ENCODE measurements at regions not wholly inside any gene's neighbourhood (a gene's known extent, or its start where the extent isn't known, plus 50 kb on each side); places are given as distances from the start of the nearest gene placed in this dataset.
A peak's percentile ranks its signal among the peaks of the same experiment; 100 is the strongest.
"Not testable (repeated sequence)": the region's sequence is repeated elsewhere in the genome, so short reads cannot be mapped to it uniquely, and the experiment has no call there.

DNA sequence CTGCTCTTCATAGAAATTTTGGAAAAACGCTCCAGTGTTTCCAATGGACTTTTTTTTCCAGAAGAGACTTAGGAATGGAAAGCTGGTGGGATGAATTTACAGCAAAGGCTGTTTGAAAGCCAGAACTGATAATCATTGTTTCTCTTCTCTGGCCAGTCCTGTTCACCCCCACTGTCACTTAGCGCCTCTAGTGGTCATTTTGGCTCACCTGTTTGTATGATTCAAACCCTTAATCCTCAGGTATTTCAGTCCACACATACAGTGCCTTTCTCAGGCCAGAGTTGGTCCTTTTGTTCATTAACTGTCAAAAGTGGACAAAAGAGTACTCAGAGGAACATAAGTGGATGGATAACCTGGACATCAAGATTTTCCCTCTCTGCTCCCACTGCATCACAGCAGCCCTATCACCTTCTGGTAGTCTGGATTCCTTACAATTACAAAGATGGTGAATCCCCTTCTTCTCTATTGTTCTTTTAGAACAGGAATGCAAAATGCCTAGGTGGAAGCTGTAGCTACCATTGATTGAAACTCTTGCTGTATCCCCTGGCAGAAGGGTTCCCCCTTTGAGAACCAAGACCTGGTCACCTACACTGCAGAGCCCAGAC, 177.6 kb upstream of the OLFM3 start:
- peak; percentile 6 for DNase-seq

DNA sequence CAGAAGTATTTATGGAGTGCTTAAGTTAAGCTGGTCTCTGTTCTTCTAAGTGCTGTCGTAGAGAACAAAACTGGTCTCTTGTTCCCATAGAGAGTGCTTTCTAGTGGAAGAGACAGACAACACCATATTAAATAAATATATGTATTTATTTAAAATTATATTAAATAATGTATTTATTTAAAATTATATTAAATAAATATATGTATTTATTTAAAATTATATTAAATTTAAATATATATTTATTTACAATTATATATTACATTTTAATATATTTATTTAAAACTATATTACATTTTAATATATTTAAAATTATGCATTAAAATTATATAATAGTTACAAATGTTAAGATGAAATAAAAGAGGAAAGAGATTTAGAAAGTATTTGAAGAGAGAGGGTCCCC, 175.5 kb upstream of the OLFM3 start:
- no peak for DNase-seq

GRCh38 chr1:102163799-102164198, 167.1 kb upstream of the OLFM3 start:
- DNase-seq: no peak

DNA sequence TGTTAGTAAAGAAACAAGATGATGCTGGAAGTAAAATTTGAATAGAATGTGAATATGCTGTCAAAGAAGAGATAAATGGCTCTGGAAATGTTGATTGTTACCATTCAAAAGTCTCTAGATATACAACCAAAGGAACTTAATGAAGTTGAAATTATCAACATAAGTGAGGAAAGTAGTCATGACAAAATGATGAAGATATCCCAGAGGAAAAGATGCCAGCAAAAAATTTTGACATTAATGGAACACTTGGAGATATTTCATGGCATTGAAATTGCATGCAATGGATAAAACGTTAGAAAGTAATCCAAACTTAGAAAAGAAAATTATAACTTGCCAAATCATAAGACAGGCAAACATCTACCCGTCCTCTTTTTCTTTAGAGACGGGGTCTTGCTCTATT, 154.5 kb upstream of the OLFM3 start:
- no peak for DNase-seq

GRCh38 chr1:102120910-102121309, 124.2 kb upstream of the OLFM3 start:
- no peak for DNase-seq

- no peak for DNase-seq
These were observed 121.4 kb upstream of the OLFM3 start for GRCh38 chr1:102118150-102118549.

DNA sequence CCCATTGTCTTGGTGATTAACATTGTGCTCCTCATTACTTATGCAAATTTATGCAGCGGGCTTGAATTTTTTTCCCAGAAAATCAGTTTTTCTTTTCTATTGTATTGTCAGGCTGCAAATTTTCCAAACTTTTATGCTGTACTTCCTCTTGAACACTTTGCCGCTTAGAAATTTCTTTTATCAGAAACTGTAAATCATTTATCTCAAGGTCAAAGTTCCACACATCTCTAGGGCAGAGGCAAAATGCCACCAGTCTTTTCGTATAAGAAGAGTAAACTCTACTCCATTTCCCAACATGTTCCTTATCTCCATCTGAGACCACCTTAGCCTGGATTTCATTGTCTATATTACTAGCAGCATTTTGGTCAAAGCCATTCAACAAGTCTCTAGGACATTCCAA, 113.9 kb upstream of the OLFM3 start:
- DNase-seq: no peak

DNA sequence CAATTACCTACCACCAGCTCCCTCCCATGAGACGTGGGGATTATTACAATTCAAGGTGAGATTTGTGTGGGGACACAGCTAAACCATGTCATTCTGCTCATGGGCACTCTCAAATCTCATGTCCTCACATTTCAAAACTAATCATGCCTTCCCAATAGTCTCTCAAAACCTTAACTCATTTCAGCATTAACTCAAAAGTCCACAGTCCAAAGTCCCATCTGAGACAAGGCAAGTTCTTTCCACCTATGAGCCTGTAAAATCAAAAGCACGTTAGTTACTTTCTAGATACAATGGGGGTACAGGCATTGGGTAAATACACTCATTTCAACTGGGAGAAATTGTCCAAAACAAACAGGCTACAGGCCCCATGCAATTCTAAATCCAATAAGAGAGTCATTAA, 112.8 kb upstream of the OLFM3 start:
- not testable (repeated sequence) for DNase-seq

- no peak for DNase-seq
These were observed 110.7 kb upstream of the OLFM3 start for GRCh38 chr1:102107441-102107840.

DNA sequence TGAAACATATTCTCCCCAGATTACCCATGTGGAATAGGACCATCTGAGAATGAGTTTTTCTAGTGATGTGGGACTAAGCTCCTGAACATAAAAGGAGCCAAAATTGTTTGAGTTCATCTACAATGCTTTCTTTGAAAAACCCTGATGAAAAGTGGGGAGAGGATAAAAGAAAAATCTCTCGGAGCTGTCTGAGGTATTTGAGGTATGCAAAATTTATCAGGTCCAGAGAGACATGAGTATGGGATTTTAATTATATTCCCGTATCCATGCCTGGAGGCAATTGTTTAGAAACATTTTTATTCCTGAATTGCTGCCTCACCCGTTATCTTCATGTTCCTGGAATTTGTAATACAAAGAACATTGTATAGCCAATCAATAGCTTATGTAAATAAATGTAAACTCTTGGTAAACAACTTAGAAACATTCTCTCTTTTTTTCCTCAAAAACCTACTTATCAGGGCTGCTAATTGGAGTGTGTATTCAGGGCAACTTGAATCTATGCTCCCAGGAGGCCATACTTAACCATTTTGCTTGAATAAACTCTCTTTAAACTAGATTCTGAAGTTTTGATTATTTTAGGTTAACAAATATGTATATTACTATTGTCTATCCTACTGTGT, 109.3 kb upstream of the OLFM3 start:
- no peak for DNase-seq

DNA sequence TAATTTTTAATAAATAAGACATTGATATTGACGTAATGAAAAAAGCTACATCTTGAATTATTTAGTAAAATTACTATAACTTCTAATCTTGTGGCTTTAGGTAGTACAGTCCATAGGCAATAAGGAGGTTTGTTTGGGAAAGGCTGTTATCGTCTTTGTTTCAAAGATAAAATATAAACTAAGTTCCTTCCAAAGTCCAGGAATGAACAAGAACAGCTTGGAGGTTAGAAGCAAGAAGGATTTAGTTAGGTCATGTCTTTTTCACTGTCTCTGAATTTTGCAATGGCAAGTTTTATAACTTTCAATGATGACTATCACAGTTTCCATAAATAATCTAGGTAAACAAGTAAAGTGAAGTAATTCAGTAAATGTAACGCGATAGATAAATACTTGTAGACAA, 106.9 kb upstream of the OLFM3 start:
- no peak for DNase-seq

DNA sequence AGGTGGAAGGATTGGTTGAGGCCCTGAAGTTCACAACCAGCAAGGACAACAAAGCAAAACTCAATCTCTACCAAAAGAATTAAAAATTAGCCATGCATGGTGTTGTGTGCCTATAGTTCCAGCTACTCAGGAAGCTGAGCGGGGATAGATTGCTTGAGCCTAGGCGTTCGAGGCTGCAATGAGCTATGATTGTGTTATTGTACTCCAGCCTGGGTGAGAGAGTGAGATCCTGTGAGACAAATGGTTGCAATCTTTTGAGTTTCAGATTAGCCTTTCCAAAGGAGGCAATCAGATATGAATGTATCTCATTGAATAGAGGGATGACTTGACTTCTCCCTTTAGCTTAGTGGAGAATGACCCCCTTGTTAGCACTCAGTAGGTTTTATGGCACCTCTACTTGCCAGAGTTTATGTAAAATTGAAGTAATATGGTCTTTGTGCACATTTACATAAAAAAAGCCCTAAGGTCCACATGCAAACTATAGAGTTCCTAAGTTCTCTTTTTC, 105.6 kb upstream of the OLFM3 start:
- DNase-seq: no peak

- DNase-seq: no peak
These were observed 103.9 kb upstream of the OLFM3 start for GRCh38 chr1:102100666-102101065.

DNA sequence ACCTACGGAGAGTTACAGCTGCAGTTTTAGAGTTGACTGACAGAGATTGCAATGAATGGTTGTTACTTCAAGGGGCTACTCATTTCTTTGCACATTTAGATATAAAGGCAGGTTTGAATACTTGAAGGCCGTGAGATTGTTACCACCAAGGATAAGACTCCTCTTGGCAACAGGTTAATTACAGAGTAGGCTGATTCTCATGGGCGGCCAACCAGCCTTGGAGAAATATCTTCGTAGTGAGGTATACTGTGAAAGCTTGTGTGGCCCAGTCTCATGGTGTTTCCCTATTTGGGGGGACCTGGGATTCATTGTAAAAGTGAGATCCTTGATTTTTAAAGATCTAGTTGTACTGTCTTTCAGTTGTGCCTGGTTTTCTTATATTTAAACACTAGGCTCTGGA, 103.2 kb upstream of the OLFM3 start:
- no peak for DNase-seq

GRCh38 chr1:102098536-102098935, 101.8 kb upstream of the OLFM3 start:
- DNase-seq: no peak

DNA sequence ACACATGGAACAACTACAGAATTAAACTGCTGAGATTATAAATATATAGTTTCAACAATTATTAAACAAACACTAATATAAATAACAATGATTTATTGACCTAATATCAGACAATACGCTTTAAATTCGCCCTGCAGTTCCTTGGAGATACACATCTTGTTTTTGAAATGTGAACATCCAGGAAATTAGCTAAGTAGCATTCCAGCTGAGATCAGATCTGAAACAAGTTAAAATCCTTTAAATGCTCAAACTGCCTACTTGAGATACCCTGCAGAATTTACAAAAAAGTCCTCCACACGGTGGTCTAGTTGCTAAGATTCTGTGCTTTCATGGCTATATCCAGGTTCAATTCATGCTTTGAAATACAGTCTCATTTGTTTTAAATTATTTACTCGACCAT, 101.4 kb upstream of the OLFM3 start:
- DNase-seq: no peak

GRCh38 chr1:102097451-102097850, 100.7 kb upstream of the OLFM3 start:
- no peak for DNase-seq

DNA sequence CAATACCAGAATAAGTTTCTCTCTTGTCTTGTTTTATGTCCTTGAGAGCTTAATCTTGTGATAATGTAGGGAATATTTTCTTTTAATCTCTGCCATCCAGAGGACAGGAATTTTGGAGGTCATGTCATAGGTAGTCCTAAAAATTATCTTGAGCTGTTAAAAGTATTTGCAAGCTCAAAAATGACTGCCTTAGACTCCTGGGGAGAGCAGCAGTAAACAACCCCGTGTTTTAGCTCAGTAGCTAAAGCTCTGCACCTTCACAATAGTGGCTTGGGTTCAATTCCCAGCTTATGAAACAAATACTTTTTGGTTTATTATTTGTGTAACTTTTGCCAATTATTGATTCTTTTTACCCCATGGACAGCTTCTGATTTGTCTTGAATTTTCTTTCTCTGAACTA, 99.4 kb upstream of the OLFM3 start:
- DNase-seq: no peak

- DNase-seq: no peak
These were observed 93.1 kb upstream of the OLFM3 start for GRCh38 chr1:102089791-102090190.

DNA sequence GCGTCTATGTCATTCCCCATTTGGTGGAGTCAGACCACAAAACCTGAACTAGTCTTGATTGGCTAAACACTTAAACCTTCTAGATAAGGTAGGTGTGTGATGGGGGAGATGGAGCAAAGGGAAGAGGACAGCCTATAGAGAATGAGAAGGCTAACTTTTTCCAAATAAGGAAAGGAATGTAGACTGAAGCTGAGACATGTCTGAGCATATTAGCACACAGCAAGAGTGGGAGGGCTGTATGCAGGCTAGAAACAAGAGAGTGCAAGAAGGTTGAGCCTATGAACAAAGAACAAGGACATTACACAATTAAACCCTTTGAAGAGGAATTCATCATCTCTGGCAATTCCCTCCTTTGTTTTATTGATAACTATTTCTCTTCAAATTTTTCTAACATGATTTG, 89.2 kb upstream of the OLFM3 start:
- DNase-seq: no peak

DNA sequence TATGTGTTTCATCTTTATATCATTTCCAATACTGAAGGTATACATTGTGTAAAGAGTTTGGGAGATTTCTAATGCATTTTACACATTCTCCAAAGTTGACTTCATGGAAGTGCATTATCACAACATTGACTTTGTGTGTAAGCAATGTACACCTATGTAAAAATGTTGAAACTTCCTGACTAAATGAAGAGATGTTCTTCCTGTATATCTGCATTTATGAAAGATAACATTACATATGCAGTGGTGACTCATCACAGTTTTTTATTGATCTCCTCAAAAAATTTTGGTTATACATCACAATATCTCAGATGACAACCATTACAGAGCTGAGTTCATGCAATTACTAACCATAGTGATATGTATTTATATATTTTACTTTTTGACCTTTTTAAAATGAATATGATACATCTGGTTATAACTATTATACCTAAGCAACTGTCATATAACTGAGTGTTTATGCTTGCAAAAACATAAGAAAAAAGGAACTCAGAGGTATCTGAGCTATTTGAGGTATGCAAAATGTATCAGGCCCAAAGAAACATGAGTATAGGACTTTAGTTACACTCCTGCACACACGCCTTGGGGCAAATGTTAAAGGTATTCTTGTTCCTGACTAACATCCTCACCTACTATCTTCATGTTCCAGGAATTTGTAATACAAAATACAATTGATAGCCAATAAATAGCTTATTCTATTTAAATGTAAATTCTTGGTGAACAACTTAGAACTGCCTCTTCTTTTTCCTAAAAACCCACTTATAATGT, 88.2 kb upstream of the OLFM3 start:
- no peak for DNase-seq

GRCh38 chr1:102083192-102083591, 86.5 kb upstream of the OLFM3 start:
- DNase-seq: no peak

- no peak for DNase-seq
These were observed 78.1 kb upstream of the OLFM3 start for GRCh38 chr1:102074874-102075273.

DNA sequence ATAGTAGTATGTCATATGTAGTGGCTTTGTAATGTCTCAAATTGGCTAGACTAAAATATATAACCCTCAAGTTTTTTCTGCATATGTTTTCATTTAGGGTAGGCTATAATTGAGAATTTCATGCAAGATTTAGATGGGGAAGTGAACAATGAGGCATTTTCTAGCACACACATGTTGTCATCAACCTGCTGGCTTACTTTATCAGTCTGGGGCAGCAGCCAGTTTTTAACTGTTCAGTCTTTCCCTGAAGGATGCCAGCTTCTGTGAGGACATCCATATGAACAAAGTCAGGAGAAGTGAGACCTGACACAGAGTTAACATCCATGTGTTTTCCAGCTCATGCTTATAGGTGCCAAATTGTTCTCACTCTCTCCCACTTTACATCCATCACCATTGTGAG, 74.7 kb upstream of the OLFM3 start:
- DNase-seq: no peak

Measured in NCI-H1436 (cell line).